Upper lobe of left lung (tissue), 4 donors: ENCODE measurements at regions not wholly inside any gene's neighbourhood (a gene's known extent, or its start where the extent isn't known, plus 50 kb on each side); places are given as distances from the start of the nearest gene placed in this dataset.

Experiments used
- EP300 ChIP-seq, 4 donors: sonication (generic); formaldehyde crosslinking; IDR thresholded peaks; one replicate each; pipeline ENCODE4 v1.5.1; 2017; ENCODE audit warnings: antibody characterized with exemption in 4 of 4, control low read depth in 2 of 4
- POLR2A ChIP-seq, 4 donors: fragments of 450-650 bp; IDR thresholded peaks; one replicate each; pipeline ENCODE4 v1.5.1; 2016 to 2017; ENCODE audit warnings: antibody characterized with exemption in 4 of 4, mild to moderate bottlenecking in 2 of 4
- POLR2AphosphoS5 ChIP-seq, 2 donors: sonication (generic); formaldehyde crosslinking; IDR thresholded peaks; one replicate each; pipeline ENCODE4 v1.5.1; 2017; ENCODE audit warnings: antibody characterized with exemption in 2 of 2
- TF ChIP-seq, protein P1 (sequence below), 6 experiments: fragments of 450-650 bp in 4 of 6; fragments of 200-600 bp in 2 of 6; sonication (generic) in 2 of 6; IDR thresholded peaks; one replicate each; pipeline ENCODE4 v1.5.1; 2016 to 2019; ENCODE audit warnings: antibody characterized with exemption in 6 of 6

DNA sequence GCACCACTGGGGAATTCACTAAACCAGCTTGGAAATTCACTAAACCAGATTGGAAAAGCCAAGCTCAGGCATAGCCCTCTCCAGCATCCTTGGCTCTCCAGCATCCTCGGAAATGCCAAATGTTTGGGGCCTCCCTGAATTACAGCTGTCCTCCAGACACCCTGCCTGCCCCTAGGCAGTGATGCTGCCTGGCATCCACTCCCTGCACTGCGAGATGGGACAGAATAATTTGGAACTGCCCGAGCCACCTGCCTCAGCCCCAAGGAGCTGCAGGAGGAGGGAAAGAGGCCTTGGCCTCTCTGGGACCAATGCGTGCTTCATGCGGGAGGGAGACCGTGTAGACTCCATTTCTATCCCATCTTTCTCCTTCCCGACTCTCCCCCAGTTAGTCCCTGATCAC lies 64.3 kb downstream of the INSIG1 start:
- TF ChIP-seq POLR2A (IDR thresholded peaks at IDR 0.05): no peak
- TF ChIP-seq, protein P1, sequence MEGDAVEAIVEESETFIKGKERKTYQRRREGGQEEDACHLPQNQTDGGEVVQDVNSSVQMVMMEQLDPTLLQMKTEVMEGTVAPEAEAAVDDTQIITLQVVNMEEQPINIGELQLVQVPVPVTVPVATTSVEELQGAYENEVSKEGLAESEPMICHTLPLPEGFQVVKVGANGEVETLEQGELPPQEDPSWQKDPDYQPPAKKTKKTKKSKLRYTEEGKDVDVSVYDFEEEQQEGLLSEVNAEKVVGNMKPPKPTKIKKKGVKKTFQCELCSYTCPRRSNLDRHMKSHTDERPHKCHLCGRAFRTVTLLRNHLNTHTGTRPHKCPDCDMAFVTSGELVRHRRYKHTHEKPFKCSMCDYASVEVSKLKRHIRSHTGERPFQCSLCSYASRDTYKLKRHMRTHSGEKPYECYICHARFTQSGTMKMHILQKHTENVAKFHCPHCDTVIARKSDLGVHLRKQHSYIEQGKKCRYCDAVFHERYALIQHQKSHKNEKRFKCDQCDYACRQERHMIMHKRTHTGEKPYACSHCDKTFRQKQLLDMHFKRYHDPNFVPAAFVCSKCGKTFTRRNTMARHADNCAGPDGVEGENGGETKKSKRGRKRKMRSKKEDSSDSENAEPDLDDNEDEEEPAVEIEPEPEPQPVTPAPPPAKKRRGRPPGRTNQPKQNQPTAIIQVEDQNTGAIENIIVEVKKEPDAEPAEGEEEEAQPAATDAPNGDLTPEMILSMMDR (IDR thresholded peaks at IDR 0.05): no peak
- no peak for TF ChIP-seq EP300 (IDR thresholded peaks at IDR 0.05)
- no peak for TF ChIP-seq POLR2AphosphoS5 (IDR thresholded peaks at IDR 0.05)
